B cell (primary cell): ENCODE measurements at regions not wholly inside any gene's neighbourhood (a gene's known extent, or its start where the extent isn't known, plus 50 kb on each side); places are given as distances from the start of the nearest gene placed in this dataset.

ENCODE experiments used
- ATAC-seq: fragments of 200-7000 bp; cut with Tn5 transposase; one replicate; pipeline ENCODE4 v1.10.0; 2021; ENCODE audit warnings: low read depth, mild to moderate bottlenecking, moderate number of reproducible peaks, moderate library complexity
- CTCF ChIA-PET: fragments of 350-600 bp; sonication (Branson Sonifier 250); formaldehyde crosslinking; loops from one replicate; lab custom pipeline; 2021; ENCODE audit warnings: antibody characterized with exemption, inconsistent platforms; lab: Charles Lee
- POLR2A ChIA-PET: fragments of 350-600 bp; sonication (Branson Sonifier 250); formaldehyde crosslinking; loops from one replicate; lab custom pipeline; 2021; ENCODE audit warnings: antibody characterized with exemption; lab: Charles Lee
- DNase-seq: peaks from one replicate; pipeline ENCODE4 v3.0.0; 2013
- H2AFZ ChIP-seq: 2 replicates; pipeline ENCODE4 v1.6.1; 2012; ENCODE audit warnings: mild to moderate bottlenecking, low read depth, low read length; ENCODE audit not compliant: insufficient read depth, poor library complexity, severe bottlenecking
- H3K27ac ChIP-seq, 2 donors: 1 replicate in 1 of 2; 2 replicates in 1 of 2; pipeline ENCODE4 v1.5.1; 2012 to 2013; ENCODE audit warnings: low read length in 2 of 2, mild to moderate bottlenecking in 2 of 2, moderate library complexity in 1 of 2
- H3K27me3 ChIP-seq, 4 experiments: fragments of 200-600 bp in 1 of 4; sonication (generic) in 1 of 4; replicated peaks in 1 of 4; 1 replicate in 2 of 4; 2 replicates in 2 of 4; pipeline versions ENCODE4 v1.6.1 to v1.7.0; 2013 to 2016; ENCODE audit warnings: low read length in 3 of 4, mild to moderate bottlenecking in 2 of 4, mixed read lengths in 1 of 4, moderate library complexity in 1 of 4; ENCODE audit not compliant: insufficient read depth in 4 of 4, control insufficient read depth in 3 of 4; ENCODE audit errors: control extremely low read depth in 1 of 4
- H3K36me3 ChIP-seq, 2 experiments: replicated peaks in 1 of 2; 1 replicate in 1 of 2; 2 replicates in 1 of 2; pipeline versions ENCODE4 v1.6.1 to v1.7.1; 2013; ENCODE audit warnings: low read length in 1 of 2; ENCODE audit not compliant: insufficient read depth in 2 of 2, control insufficient read depth in 1 of 2; ENCODE audit errors: control extremely low read depth in 1 of 2, extremely low read depth in 1 of 2
- H3K4me1 ChIP-seq, 2 donors: fragments of 200-600 bp in 1 of 2; sonication (generic) in 1 of 2; 1 replicate in 1 of 2; 2 replicates in 1 of 2; pipeline versions ENCODE4 v1.5.1 to v1.6.1; 2013 to 2017; ENCODE audit warnings: low read length in 2 of 2; ENCODE audit not compliant: control insufficient read depth in 2 of 2, insufficient read depth in 2 of 2
- H3K4me2 ChIP-seq: replicated peaks from 2 replicates; pipeline ENCODE3; 2012; ENCODE audit warnings: mild to moderate bottlenecking, low read depth, low read length; ENCODE audit not compliant: poor library complexity, severe bottlenecking
- H3K4me3 ChIP-seq, 5 experiments: fragments of 200-600 bp in 1 of 5; sonication (generic) in 1 of 5; 1 replicate in 3 of 5; 2 replicates in 2 of 5; pipeline versions ENCODE4 v1.5.1 to v1.7.0; 2011 to 2016; ENCODE audit warnings: low read length in 4 of 5, mild to moderate bottlenecking in 4 of 5, low read depth in 2 of 5, control low read depth in 1 of 5, moderate library complexity in 1 of 5; ENCODE audit not compliant: insufficient read depth in 1 of 5; ENCODE audit errors: control extremely low read depth in 1 of 5, extremely low read depth in 1 of 5
- H3K79me2 ChIP-seq: fragments of 200-600 bp; sonication (generic); one replicate; pipeline ENCODE4 v1.6.0; 2016; ENCODE audit warnings: low read length; ENCODE audit not compliant: control insufficient read depth, insufficient read depth
- H3K9ac ChIP-seq: fragments of 200-600 bp; sonication (generic); 2 replicates; pipeline ENCODE4 v1.6.1; 2017; ENCODE audit warnings: mild to moderate bottlenecking, low read length, moderate library complexity
- H3K9me3 ChIP-seq, 3 donors: one replicate each; pipeline versions ENCODE4 v1.6.1 to v1.7.1; 2013; ENCODE audit warnings: low read length in 2 of 3; ENCODE audit not compliant: control insufficient read depth in 2 of 3, insufficient read depth in 1 of 3; ENCODE audit errors: control extremely low read depth in 1 of 3
- H4K20me1 ChIP-seq: 2 replicates; pipeline ENCODE4 v1.6.0; 2012; ENCODE audit warnings: mild to moderate bottlenecking, low read length; ENCODE audit not compliant: insufficient read depth, control insufficient read depth, poor library complexity, severe bottlenecking
- H3K27ac Mint-ChIP-seq: one replicate; pipeline ENCODE4 v1.8.0; 2021; ENCODE audit warnings: mixed read lengths
- H3K27me3 Mint-ChIP-seq: one replicate; pipeline ENCODE4 v1.8.0; 2021; ENCODE audit warnings: mixed read lengths
- H3K4me1 Mint-ChIP-seq: one replicate; pipeline ENCODE4 v1.8.0; 2021; ENCODE audit warnings: mixed read lengths
- H3K4me3 Mint-ChIP-seq: one replicate; pipeline ENCODE4 v1.8.0; 2021; ENCODE audit warnings: mixed read lengths
- H3K9me3 Mint-ChIP-seq: one replicate; pipeline ENCODE4 v1.8.0; 2022; ENCODE audit warnings: mixed read lengths; ENCODE audit not compliant: insufficient read depth
- EZH2 ChIP-seq: IDR thresholded peaks from 2 replicates; pipeline ENCODE4 v1.6.1; 2012; ENCODE audit warnings: borderline replicate concordance, low read depth, mild to moderate bottlenecking, moderate library complexity, low read length; ENCODE audit not compliant: insufficient read depth, poor library complexity, severe bottlenecking
- WGBS: methylation state at CpG from one replicate; pipeline ENCODE4 v1.1.5; 2013; ENCODE audit warnings: missing lambda C conversion rate; ENCODE audit not compliant: insufficient coverage; 5-methylcytosine and 5-hydroxymethylcytosine counted together
- intact Hi-C: fragments of 100-400 bp; cut with micrococcal nuclease; formaldehyde crosslinking; loops from one replicate; pipeline ENCODE4 v1.10.0; 2022
- TF ChIP-seq, protein P1 (sequence below): fragments of 200-600 bp; IDR thresholded peaks from one replicate; pipeline ENCODE4 v1.8.0; 2022; ENCODE audit warnings: antibody characterized with exemption, mild to moderate bottlenecking

DNA sequence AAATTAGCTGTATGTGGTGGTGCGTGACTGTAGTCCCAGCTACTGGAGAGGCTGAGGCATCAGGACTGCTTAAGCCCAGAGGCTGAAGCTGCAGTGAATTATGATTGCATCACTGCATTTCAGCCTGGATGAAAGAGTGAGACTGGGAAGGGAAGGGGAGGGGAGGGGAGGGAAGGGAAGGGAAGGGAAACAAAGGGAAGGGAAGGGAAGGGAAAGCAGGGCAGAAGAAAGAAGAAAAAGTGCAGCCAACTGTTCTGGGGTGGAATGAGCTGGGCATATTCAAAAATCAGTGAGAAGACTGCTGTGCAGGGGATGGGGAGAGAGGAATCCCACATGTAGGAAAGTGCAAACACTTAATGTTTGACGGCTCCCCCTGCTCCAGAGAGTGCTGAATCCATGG lies 905.5 kb downstream of the UQCRFS1 start:
- no peak overlapping the region for H3K4me3 ChIP-seq
- 93% methylated on average over 1 of the region's 2 CpGs for WGBS
- Mint-ChIP-seq H3K9me3 (peaks cover 5% of the 10 kb centered on the region), H3K4me1 (no peaks in the 10 kb centered on the region), H3K27ac (no peak overlapping the region), H3K27me3 (no peaks in the 10 kb centered on the region), H3K4me3 (no peak overlapping the region)
- POLR2A ChIA-PET, result no interaction called here
- CTCF ChIA-PET, result no interaction called here
- no peaks in the 10 kb centered on the region for H3K27me3 ChIP-seq
- H3K4me2 ChIP-seq, result no peak overlapping the region
- peaks cover 0 to 11% (median 0%) of the 10 kb centered on the region in 3 donors for H3K9me3 ChIP-seq
- intact Hi-C loops, result no loop called here
- no peaks in the 10 kb centered on the region for H4K20me1 ChIP-seq
- H3K27ac ChIP-seq, result no peak overlapping the region
- no peaks in the 10 kb centered on the region for H3K36me3 ChIP-seq
- no peak overlapping the region for H3K9ac ChIP-seq
- H3K4me1 ChIP-seq, result no peaks in the 10 kb centered on the region
- no peaks in the 10 kb centered on the region for H3K79me2 ChIP-seq
- no peak overlapping the region for H2AFZ ChIP-seq
- no peak for DNase-seq
- TF ChIP-seq, protein P1, sequence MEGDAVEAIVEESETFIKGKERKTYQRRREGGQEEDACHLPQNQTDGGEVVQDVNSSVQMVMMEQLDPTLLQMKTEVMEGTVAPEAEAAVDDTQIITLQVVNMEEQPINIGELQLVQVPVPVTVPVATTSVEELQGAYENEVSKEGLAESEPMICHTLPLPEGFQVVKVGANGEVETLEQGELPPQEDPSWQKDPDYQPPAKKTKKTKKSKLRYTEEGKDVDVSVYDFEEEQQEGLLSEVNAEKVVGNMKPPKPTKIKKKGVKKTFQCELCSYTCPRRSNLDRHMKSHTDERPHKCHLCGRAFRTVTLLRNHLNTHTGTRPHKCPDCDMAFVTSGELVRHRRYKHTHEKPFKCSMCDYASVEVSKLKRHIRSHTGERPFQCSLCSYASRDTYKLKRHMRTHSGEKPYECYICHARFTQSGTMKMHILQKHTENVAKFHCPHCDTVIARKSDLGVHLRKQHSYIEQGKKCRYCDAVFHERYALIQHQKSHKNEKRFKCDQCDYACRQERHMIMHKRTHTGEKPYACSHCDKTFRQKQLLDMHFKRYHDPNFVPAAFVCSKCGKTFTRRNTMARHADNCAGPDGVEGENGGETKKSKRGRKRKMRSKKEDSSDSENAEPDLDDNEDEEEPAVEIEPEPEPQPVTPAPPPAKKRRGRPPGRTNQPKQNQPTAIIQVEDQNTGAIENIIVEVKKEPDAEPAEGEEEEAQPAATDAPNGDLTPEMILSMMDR, result no peak
- no peak for TF ChIP-seq EZH2
- ATAC-seq, result no peak

DNA sequence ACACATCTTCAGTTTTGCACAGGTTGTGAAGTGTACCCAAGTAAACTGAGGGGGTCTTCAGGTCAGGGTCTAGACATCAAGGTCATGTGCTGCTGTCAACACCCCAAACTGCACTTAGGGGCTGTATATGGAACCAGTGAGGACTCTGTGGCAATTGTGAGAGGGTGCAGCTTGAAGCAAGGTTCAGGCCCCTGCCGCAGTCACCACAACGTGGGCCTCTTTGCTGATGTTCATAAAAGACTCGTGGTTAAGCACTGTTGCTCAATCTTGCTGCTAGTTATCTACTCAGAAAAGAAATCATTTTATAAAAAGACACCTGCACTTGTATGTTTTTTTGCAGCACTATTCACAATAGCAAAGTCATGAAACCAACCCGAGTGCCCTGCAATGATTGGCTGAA lies 907.4 kb downstream of the UQCRFS1 start:
- Histone ChIP-seq H3K9me3 (peaks cover 0 to 15% (median 0%) of the 10 kb centered on the region in 3 donors), H3K36me3 (no peaks in the 10 kb centered on the region), H3K4me2 (no peak overlapping the region), H4K20me1 (no peaks in the 10 kb centered on the region), H3K9ac (no peak overlapping the region), H3K79me2 (no peaks in the 10 kb centered on the region), H3K4me3 (no peak overlapping the region), H2AFZ (no peak overlapping the region), H3K27me3 (no peaks in the 10 kb centered on the region), H3K4me1 (no peaks in the 10 kb centered on the region), H3K27ac (no peak overlapping the region)
- Mint-ChIP-seq H3K4me1 (no peaks in the 10 kb centered on the region), H3K27ac (no peak overlapping the region), H3K4me3 (no peak overlapping the region), H3K27me3 (no peaks in the 10 kb centered on the region), H3K9me3 (peaks cover 5% of the 10 kb centered on the region)
- intact Hi-C loops, result no loop called here
- DNase-seq, result no peak
- 68% methylated on average over 3 of the region's 4 CpGs for WGBS
- no peak for TF ChIP-seq EZH2
- TF ChIP-seq, protein P1, result no peak
- ChIA-PET CTCF (no interaction called here), POLR2A (no interaction called here)
- ATAC-seq, result no peak
